H9 (cell line): ENCODE measurements at regions not wholly inside any gene's neighbourhood (a gene's known extent, or its start where the extent isn't known, plus 50 kb on each side); places are given as distances from the start of the nearest gene placed in this dataset.

ENCODE experiments used
- DNase-seq: peaks from one replicate; pipeline ENCODE4 v3.0.0-alpha.2; 2017
- H2AFZ ChIP-seq: one replicate; pipeline ENCODE4 v1.6.1; 2013; ENCODE audit warnings: mild to moderate bottlenecking, low read length, control low read depth, moderate library complexity
- H2AK5ac ChIP-seq: 2 replicates; pipeline ENCODE4 v1.6.1; 2013; ENCODE audit warnings: low read length, control low read depth, mixed read lengths; ENCODE audit not compliant: insufficient read length
- H2BK120ac ChIP-seq: one replicate; pipeline ENCODE4 v1.6.1; 2013; ENCODE audit warnings: low read depth, mild to moderate bottlenecking, low read length, control low read depth, inconsistent platforms; ENCODE audit not compliant: poor library complexity, severe bottlenecking
- H2BK12ac ChIP-seq: 2 replicates; pipeline ENCODE4 v1.6.1; 2013; ENCODE audit warnings: low read length, control low read depth, mixed read lengths, low read depth; ENCODE audit not compliant: insufficient read length
- H2BK15ac ChIP-seq: 2 replicates; pipeline ENCODE4 v1.6.1; 2013; ENCODE audit warnings: low read depth, low read length, control low read depth
- H2BK20ac ChIP-seq: one replicate; pipeline ENCODE4 v1.6.1; 2013; ENCODE audit warnings: low read depth, mild to moderate bottlenecking, low read length, control low read depth, inconsistent platforms; ENCODE audit not compliant: poor library complexity, severe bottlenecking
- H2BK5ac ChIP-seq: 2 replicates; pipeline ENCODE4 v1.6.1; 2013; ENCODE audit warnings: low read length, control low read depth, mixed read lengths; ENCODE audit not compliant: insufficient read length
- H3K14ac ChIP-seq: 2 replicates; pipeline ENCODE4 v1.6.1; 2013; ENCODE audit warnings: low read length, control low read depth; ENCODE audit not compliant: insufficient read depth
- H3K18ac ChIP-seq: 2 replicates; pipeline ENCODE4 v1.6.1; 2013; ENCODE audit warnings: low read depth, mild to moderate bottlenecking, mixed read lengths, low read length, control low read depth; ENCODE audit not compliant: insufficient read length
- H3K23ac ChIP-seq: 2 replicates; pipeline ENCODE4 v1.6.1; 2013; ENCODE audit warnings: low read length, control low read depth, mixed read lengths, low read depth; ENCODE audit not compliant: insufficient read length
- H3K23me2 ChIP-seq: 2 replicates; pipeline ENCODE4 v1.6.1; 2013; ENCODE audit warnings: low read depth, mild to moderate bottlenecking, mixed read lengths, low read length, control low read depth; ENCODE audit not compliant: insufficient read length, poor library complexity, severe bottlenecking
- H3K27ac ChIP-seq: 2 replicates; pipeline ENCODE4 v1.5.1; 2013; ENCODE audit warnings: low read length, control low read depth, mixed read lengths, low read depth; ENCODE audit not compliant: insufficient read length
- H3K27me3 ChIP-seq: 2 replicates; pipeline ENCODE4 v1.6.1; 2013; ENCODE audit warnings: low read length, control low read depth, inconsistent platforms; ENCODE audit not compliant: insufficient read depth
- H3K4ac ChIP-seq: 2 replicates; pipeline ENCODE4 v1.6.1; 2013; ENCODE audit warnings: low read depth, mild to moderate bottlenecking, control low read depth, inconsistent platforms, low read length, moderate library complexity
- H3K4me1 ChIP-seq: 2 replicates; pipeline ENCODE4 v1.6.1; 2013; ENCODE audit warnings: low read length, control low read depth, inconsistent platforms; ENCODE audit not compliant: insufficient read depth
- H3K4me2 ChIP-seq: 2 replicates; pipeline ENCODE4 v1.6.1; 2013; ENCODE audit warnings: low read length, control low read depth, mixed read lengths; ENCODE audit not compliant: insufficient read length, insufficient read depth
- H3K56ac ChIP-seq: 2 replicates; pipeline ENCODE4 v1.6.1; 2013; ENCODE audit warnings: low read depth, mild to moderate bottlenecking, mixed read lengths, low read length, control low read depth; ENCODE audit not compliant: insufficient read length
- H3K79me1 ChIP-seq: 2 replicates; pipeline ENCODE4 v1.6.1; 2013; ENCODE audit warnings: low read depth, mild to moderate bottlenecking, moderate library complexity, low read length, control low read depth, inconsistent platforms; ENCODE audit not compliant: insufficient read depth, poor library complexity, severe bottlenecking
- H3K79me2 ChIP-seq: 2 replicates; pipeline ENCODE4 v1.6.1; 2013; ENCODE audit warnings: low read length, control low read depth, inconsistent platforms; ENCODE audit not compliant: insufficient read depth
- H3K9ac ChIP-seq: 2 replicates; pipeline ENCODE4 v1.6.1; 2013; ENCODE audit warnings: low read length, control low read depth, mixed read lengths; ENCODE audit not compliant: insufficient read length; ENCODE audit errors: extremely low read depth
- H3K9me3 ChIP-seq: one replicate; pipeline ENCODE4 v1.6.1; 2013; ENCODE audit warnings: low read depth, low read length, inconsistent platforms; ENCODE audit not compliant: control insufficient read depth
- H3T11ph ChIP-seq: one replicate; pipeline ENCODE4 v1.6.1; 2013; ENCODE audit warnings: mild to moderate bottlenecking, low read length, control low read depth, inconsistent platforms
- H4K20me1 ChIP-seq: one replicate; pipeline ENCODE4 v1.6.1; 2013; ENCODE audit not compliant: control insufficient read depth, insufficient read length, insufficient read depth
- H4K5ac ChIP-seq: 2 replicates; pipeline ENCODE4 v1.6.1; 2013; ENCODE audit warnings: low read depth, mild to moderate bottlenecking, mixed read lengths, low read length, control low read depth; ENCODE audit not compliant: insufficient read length
- H4K8ac ChIP-seq: replicated peaks from 2 replicates; pipeline ENCODE4 v1.6.1; 2013; ENCODE audit warnings: low read length, control low read depth, mixed read lengths, low read depth; ENCODE audit not compliant: insufficient read length
- H4K91ac ChIP-seq: 2 replicates; pipeline ENCODE4 v1.6.1; 2013; ENCODE audit warnings: low read depth, mild to moderate bottlenecking, moderate library complexity, mixed read lengths, low read length, control low read depth; ENCODE audit not compliant: insufficient read length
- H3K27ac Mint-ChIP-seq, 3 experiments: 2 replicates in 2 of 3; 3 replicates in 1 of 3; pipeline ENCODE4 v1.8.0; 2020 to 2021; ENCODE audit warnings: mixed read lengths in 3 of 3, mild to moderate bottlenecking in 1 of 3, moderate library complexity in 1 of 3
- H3K27me3 Mint-ChIP-seq: 2 replicates; pipeline ENCODE4 v1.8.0; 2021; ENCODE audit warnings: low read depth, mild to moderate bottlenecking, moderate library complexity, mixed read lengths
- H3K36me3 Mint-ChIP-seq, 3 experiments: 2 replicates in 2 of 3; 3 replicates in 1 of 3; pipeline ENCODE4 v1.8.0; 2020 to 2021; ENCODE audit warnings: low read depth in 3 of 3, mixed read lengths in 3 of 3; ENCODE audit not compliant: insufficient read depth in 1 of 3
- H3K4me1 Mint-ChIP-seq, 2 experiments: 2 replicates each; pipeline ENCODE4 v1.8.0; 2020; ENCODE audit warnings: mixed read lengths in 2 of 2
- H3K4me3 Mint-ChIP-seq, 2 experiments: 2 replicates in 1 of 2; 3 replicates in 1 of 2; pipeline ENCODE4 v1.8.0; 2020 to 2021; ENCODE audit warnings: mild to moderate bottlenecking in 2 of 2, mixed read lengths in 2 of 2, moderate library complexity in 1 of 2
- H3K9me3 Mint-ChIP-seq, 2 experiments: 2 replicates in 1 of 2; 3 replicates in 1 of 2; pipeline ENCODE4 v1.8.0; 2020; ENCODE audit warnings: mild to moderate bottlenecking in 2 of 2, mixed read lengths in 2 of 2, moderate library complexity in 1 of 2
- CTCF ChIP-seq: fragments of 200-600 bp; sonication (generic); conservative IDR thresholded peaks from 3 replicates; pipeline ENCODE4 v1.8.0; 2021; ENCODE audit warnings: antibody characterized with exemption, mild to moderate bottlenecking
- WGBS: extraction: QIAGEN DNeasy Blood & Tissue Kit; methylation state at CpG from one replicate; pipeline ENCODE4 v1.1.7; 2013; ENCODE audit warnings: missing lambda C conversion rate, low lambda C conversion rate, mixed read lengths; ENCODE audit not compliant: insufficient read length; ENCODE audit errors: extremely low coverage; 5-methylcytosine and 5-hydroxymethylcytosine counted together

GRCh38 chr3:147914532-147914931 lies 505.4 kb downstream of the ZIC1 start:
- Histone ChIP-seq H2BK120ac (no peak overlapping the region), H3K27me3 (no peaks in the 10 kb centered on the region), H3K18ac (no peak overlapping the region), H2BK15ac (no peak overlapping the region), H2AFZ (no peak overlapping the region), H2AK5ac (no peak overlapping the region), H3T11ph (no peak overlapping the region), H3K79me1 (no peaks in the 10 kb centered on the region), H4K91ac (no peak overlapping the region), H3K4me2 (no peak overlapping the region), H4K20me1 (no peaks in the 10 kb centered on the region), H3K79me2 (no peaks in the 10 kb centered on the region), H3K4me1 (no peaks in the 10 kb centered on the region), H3K23me2 (no peaks in the 10 kb centered on the region), H2BK12ac (no peak overlapping the region), H4K5ac (no peak overlapping the region), H3K4ac (no peak overlapping the region), H3K14ac (no peak overlapping the region), H2BK5ac (no peak overlapping the region), H3K23ac (no peak overlapping the region), H4K8ac (no peak overlapping the region), H2BK20ac (no peak overlapping the region), H3K27ac (no peak overlapping the region), H3K56ac (no peak overlapping the region), H3K9ac (no peak overlapping the region), H3K9me3 (no peaks in the 10 kb centered on the region)
- no CpG with 5 or more reads among the region's 1 CpG for WGBS
- H3K9me3 Mint-ChIP-seq: peaks cover 6% of the 10 kb centered on the region in 2 experiments; a peak in 3 of 5 replicates
- no peak for TF ChIP-seq CTCF
- no peak for DNase-seq
- peaks cover 0 to 6% (median 2%) of the 10 kb centered on the region in 3 experiments; a peak in 2 of 7 replicates for H3K36me3 Mint-ChIP-seq
- no peaks in the 10 kb centered on the region for H3K27me3 Mint-ChIP-seq
- no peaks in the 10 kb centered on the region for H3K4me1 Mint-ChIP-seq
- H3K27ac Mint-ChIP-seq: no peak overlapping the region
- no peak overlapping the region for H3K4me3 Mint-ChIP-seq
